SK-N-SH treated with all-trans-retinoic acid at 6 μM for 48 hours (cell line): ENCODE measurements at regions not wholly inside any gene's neighbourhood (a gene's known extent, or its start where the extent isn't known, plus 50 kb on each side); places are given as distances from the start of the nearest gene placed in this dataset.

Experiments used
- ATAC-seq: fragments of 200-7000 bp; cut with Tn5 transposase; 3 replicates; pipeline ENCODE4 v1.9.1; 2020; ENCODE audit warnings: mild to moderate bottlenecking, moderate library complexity
- ARNTL ChIP-seq: fragments of 450-650 bp; formaldehyde crosslinking; IDR thresholded peaks from 2 replicates; pipeline ENCODE4 v1.5.0; 2020; ENCODE audit warnings: low read depth, mild to moderate bottlenecking, moderate library complexity, borderline replicate concordance
- BACH2 ChIP-seq: fragments of 250-450 bp; sonication (Bioruptor Pico); IDR thresholded peaks from 2 replicates; pipeline ENCODE4 v1.9.0; 2021; ENCODE audit warnings: mild to moderate bottlenecking, borderline replicate concordance
- CREB5 ChIP-seq: fragments of 250-450 bp; sonication (Bioruptor Pico); IDR thresholded peaks from 2 replicates; pipeline ENCODE4 v1.5.1; 2020; ENCODE audit warnings: low read depth, mild to moderate bottlenecking, moderate library complexity
- CSDC2 ChIP-seq: fragments of 250-450 bp; sonication (Bioruptor Pico); IDR thresholded peaks from 2 replicates; pipeline ENCODE4 v1.5.0; 2020; ENCODE audit warnings: mild to moderate bottlenecking, moderate library complexity
- CSRNP3 ChIP-seq: fragments of 250-450 bp; sonication (Bioruptor Pico); IDR thresholded peaks from 2 replicates; pipeline ENCODE4 v1.5.1; 2021; ENCODE audit warnings: mild to moderate bottlenecking, moderate library complexity
- ESRRG ChIP-seq: fragments of 250-450 bp; sonication (Bioruptor Pico); IDR thresholded peaks from 2 replicates; pipeline ENCODE4 v1.6.1; 2021; ENCODE audit warnings: mild to moderate bottlenecking
- OSR1 ChIP-seq: fragments of 250-450 bp; sonication (Bioruptor Pico); IDR thresholded peaks from 2 replicates; pipeline ENCODE4 v1.8.0; 2022; ENCODE audit warnings: moderate library complexity, mild to moderate bottlenecking, inconsistent platforms
- PATZ1 ChIP-seq: fragments of 250-450 bp; sonication (Bioruptor Pico); IDR thresholded peaks from 2 replicates; pipeline ENCODE4 v1.8.0; 2020; ENCODE audit warnings: mild to moderate bottlenecking, moderate library complexity, borderline replicate concordance
- POU6F1 ChIP-seq: fragments of 250-450 bp; sonication (Bioruptor Pico); IDR thresholded peaks from 2 replicates; pipeline ENCODE4 v1.8.0; 2021; ENCODE audit warnings: low read depth, mild to moderate bottlenecking, moderate library complexity, borderline replicate concordance
- PPARA ChIP-seq: fragments of 250-450 bp; sonication (Bioruptor Pico); IDR thresholded peaks from 2 replicates; pipeline ENCODE4 v1.5.0; 2020; ENCODE audit warnings: mild to moderate bottlenecking, borderline replicate concordance
- RARB ChIP-seq: fragments of 250-450 bp; sonication (Bioruptor Pico); IDR thresholded peaks from 2 replicates; pipeline ENCODE4 v1.8.0; 2021; ENCODE audit warnings: mild to moderate bottlenecking, moderate library complexity
- SNAI2 ChIP-seq: fragments of 250-450 bp; sonication (Bioruptor Pico); IDR thresholded peaks from 2 replicates; pipeline ENCODE4 v1.5.0; 2020; ENCODE audit warnings: mild to moderate bottlenecking, moderate library complexity
- TCF4 ChIP-seq: fragments of 250-450 bp; sonication (Bioruptor Pico); IDR thresholded peaks from 2 replicates; pipeline ENCODE4 v1.8.0; 2021; ENCODE audit warnings: mild to moderate bottlenecking, moderate library complexity, borderline replicate concordance
- TOX ChIP-seq: fragments of 250-450 bp; sonication (Bioruptor Pico); IDR thresholded peaks from 2 replicates; pipeline ENCODE4 v1.8.0; 2021; ENCODE audit warnings: mild to moderate bottlenecking, moderate library complexity, borderline replicate concordance
- ZC3H10 ChIP-seq: fragments of 250-450 bp; sonication (Bioruptor Pico); IDR thresholded peaks from 2 replicates; pipeline ENCODE4 v1.5.1; 2021; ENCODE audit warnings: mild to moderate bottlenecking, moderate library complexity
- ZFP3 ChIP-seq: fragments of 250-450 bp; sonication (Bioruptor Pico); IDR thresholded peaks from 2 replicates; pipeline ENCODE4 v1.5.0; 2020; ENCODE audit warnings: mild to moderate bottlenecking, moderate library complexity
- ZFP30 ChIP-seq: fragments of 450-650 bp; formaldehyde crosslinking; IDR thresholded peaks from 2 replicates; pipeline ENCODE4 v1.5.0; 2022; ENCODE audit warnings: mild to moderate bottlenecking, moderate library complexity
- ZNF565 ChIP-seq: fragments of 450-650 bp; formaldehyde crosslinking; conservative IDR thresholded peaks from 2 replicates; pipeline ENCODE4 v1.5.0; 2020; ENCODE audit warnings: low read depth, mild to moderate bottlenecking, moderate library complexity
- ZNF70 ChIP-seq: fragments of 450-650 bp; formaldehyde crosslinking; IDR thresholded peaks from 2 replicates; pipeline ENCODE4 v1.5.0; 2020; ENCODE audit warnings: mild to moderate bottlenecking, moderate library complexity
- ZNF8 ChIP-seq: fragments of 450-650 bp; formaldehyde crosslinking; IDR thresholded peaks from 2 replicates; pipeline ENCODE4 v1.5.0; 2020; ENCODE audit warnings: mild to moderate bottlenecking, moderate library complexity

- TF ChIP-seq ZC3H10 (CRISPR knock-in tag) (no peak), BACH2 (no peak), PPARA (no peak), CREB5 (CRISPR knock-in tag) (no peak), TOX (CRISPR knock-in tag) (no peak), RARB (no peak), ZNF70 (no peak), CSDC2 (CRISPR knock-in tag) (no peak), ZNF8 (no peak), ESRRG (CRISPR knock-in tag) (no peak)
- ATAC-seq, result no peak
These were observed 63.4 kb upstream of the KLF3 start for GRCh38 chr4:38600575-38600974.

GRCh38 chr4:38601244-38601915 is 62.6 kb upstream of the KLF3 start:
- TF ChIP-seq ZNF565 (CRISPR knock-in tag) (no peak), CREB5 (CRISPR knock-in tag) (no peak), SNAI2 (no peak)
- TF ChIP-seq, all 23 proteins: peak for 0
- ATAC-seq, result no peak

- no peak for TF ChIP-seq SNAI2
- no peak for TF ChIP-seq ZNF8
- no peak for TF ChIP-seq CSRNP3 (CRISPR knock-in tag)
- TF ChIP-seq CSDC2 (CRISPR knock-in tag), result no peak
- TF ChIP-seq TCF4 (CRISPR knock-in tag), result no peak
- TF ChIP-seq OSR1 (CRISPR knock-in tag), result no peak
- TF ChIP-seq TOX (CRISPR knock-in tag), result no peak
- no peak for TF ChIP-seq ARNTL (CRISPR knock-in tag)
- no peak for TF ChIP-seq ZC3H10 (CRISPR knock-in tag)
- no peak for TF ChIP-seq BACH2
- TF ChIP-seq ZFP30 (CRISPR knock-in tag), result no peak
- TF ChIP-seq ZNF565 (CRISPR knock-in tag), result no peak
- ATAC-seq, result no peak
These were observed 62.1 kb upstream of the KLF3 start for GRCh38 chr4:38601916-38602291.

- no peak for ATAC-seq
- no peak for TF ChIP-seq TOX (CRISPR knock-in tag)
- no peak for TF ChIP-seq POU6F1
- TF ChIP-seq ZC3H10 (CRISPR knock-in tag), result no peak
- no peak for TF ChIP-seq TCF4 (CRISPR knock-in tag)
These were observed 60.3 kb upstream of the KLF3 start for GRCh38 chr4:38603652-38604051.

- no peak for ATAC-seq
- TF ChIP-seq PATZ1 (CRISPR knock-in tag) (no peak), ZNF70 (no peak), CSDC2 (CRISPR knock-in tag) (no peak), ZC3H10 (CRISPR knock-in tag) (no peak), ZFP3 (CRISPR knock-in tag) (no peak), ZNF8 (no peak), TCF4 (CRISPR knock-in tag) (no peak), TOX (CRISPR knock-in tag) (no peak), PPARA (no peak)
These were observed 58.7 kb upstream of the KLF3 start for GRCh38 chr4:38605181-38605752.
